ENCODE measurements at regions not wholly inside any gene's neighbourhood (a gene's known extent, or its start where the extent isn't known, plus 50 kb on each side); places are given as distances from the start of the nearest gene placed in this dataset.

DNA sequence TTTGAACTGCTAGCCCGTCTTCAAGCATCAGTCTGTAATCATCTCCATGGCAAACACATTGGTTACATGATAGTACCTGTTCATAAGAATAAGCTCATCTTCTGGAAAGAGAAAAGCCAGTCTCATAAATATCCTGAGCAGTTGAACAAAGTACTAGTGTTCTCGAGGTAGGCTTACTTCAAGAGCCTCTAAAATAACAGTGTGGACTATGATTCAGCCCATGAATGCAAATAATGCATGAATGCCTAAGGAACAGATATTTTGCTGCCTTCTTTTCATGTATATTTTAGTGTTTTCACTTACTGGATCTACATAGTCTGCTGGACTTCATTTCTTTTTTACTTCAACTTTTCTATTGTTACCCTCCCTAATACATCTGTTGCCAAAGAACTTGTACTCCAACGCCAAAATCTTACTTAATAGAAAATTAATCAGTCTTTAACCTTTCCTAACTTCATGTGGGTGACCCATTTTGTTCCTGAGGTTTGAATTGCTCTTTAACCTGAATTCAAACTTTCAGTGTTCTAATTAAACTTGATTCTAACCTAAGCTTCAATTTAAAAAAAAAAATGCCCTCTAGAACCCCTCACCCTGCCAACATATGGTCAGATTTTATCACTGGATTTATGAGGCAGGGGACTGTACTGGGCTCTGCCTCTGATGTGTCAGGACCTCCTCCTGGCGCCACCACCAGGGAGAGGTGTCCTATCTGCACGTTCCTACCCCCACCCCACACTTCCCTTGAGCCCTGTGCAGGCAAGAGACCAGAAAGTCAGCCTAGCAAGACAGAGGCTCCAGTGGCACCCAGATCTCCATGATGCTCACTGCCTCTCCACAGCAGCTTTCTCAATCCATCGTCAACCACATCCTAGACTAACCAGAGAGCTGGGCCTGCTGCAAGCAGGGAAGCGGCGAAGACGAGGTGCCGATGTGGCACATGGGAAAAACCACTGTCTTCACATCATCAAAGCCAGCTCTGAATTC, 264.7 kb upstream of the ID2 start:
- TF ChIP-seq, protein P1, sequence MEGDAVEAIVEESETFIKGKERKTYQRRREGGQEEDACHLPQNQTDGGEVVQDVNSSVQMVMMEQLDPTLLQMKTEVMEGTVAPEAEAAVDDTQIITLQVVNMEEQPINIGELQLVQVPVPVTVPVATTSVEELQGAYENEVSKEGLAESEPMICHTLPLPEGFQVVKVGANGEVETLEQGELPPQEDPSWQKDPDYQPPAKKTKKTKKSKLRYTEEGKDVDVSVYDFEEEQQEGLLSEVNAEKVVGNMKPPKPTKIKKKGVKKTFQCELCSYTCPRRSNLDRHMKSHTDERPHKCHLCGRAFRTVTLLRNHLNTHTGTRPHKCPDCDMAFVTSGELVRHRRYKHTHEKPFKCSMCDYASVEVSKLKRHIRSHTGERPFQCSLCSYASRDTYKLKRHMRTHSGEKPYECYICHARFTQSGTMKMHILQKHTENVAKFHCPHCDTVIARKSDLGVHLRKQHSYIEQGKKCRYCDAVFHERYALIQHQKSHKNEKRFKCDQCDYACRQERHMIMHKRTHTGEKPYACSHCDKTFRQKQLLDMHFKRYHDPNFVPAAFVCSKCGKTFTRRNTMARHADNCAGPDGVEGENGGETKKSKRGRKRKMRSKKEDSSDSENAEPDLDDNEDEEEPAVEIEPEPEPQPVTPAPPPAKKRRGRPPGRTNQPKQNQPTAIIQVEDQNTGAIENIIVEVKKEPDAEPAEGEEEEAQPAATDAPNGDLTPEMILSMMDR (IDR thresholded peaks at IDR 0.05) = no peak
- TF ChIP-seq EP300 (IDR thresholded peaks at IDR 0.05) = no peak
